Fibroblast of villous mesenchyme (primary cell): ENCODE measurements at regions not wholly inside any gene's neighbourhood (a gene's known extent, or its start where the extent isn't known, plus 50 kb on each side); places are given as distances from the start of the nearest gene placed in this dataset.
A peak's percentile ranks its signal among the peaks of the same experiment; 100 is the strongest.

Source experiments
- DNase-seq: peaks from one replicate; pipeline ENCODE4 v3.0.0-alpha.2; 2010; ENCODE audit warnings: low read depth
- H3K4me3 ChIP-seq: 2 replicates; pipeline ENCODE4 v1.5.1; 2011; ENCODE audit warnings: low read depth, mild to moderate bottlenecking, low read length
- TF ChIP-seq, protein P1 (sequence below): IDR thresholded peaks from 2 replicates; pipeline ENCODE4 v1.5.1; 2012; ENCODE audit warnings: low read depth, mild to moderate bottlenecking, low read length; ENCODE audit not compliant: insufficient read depth

DNA sequence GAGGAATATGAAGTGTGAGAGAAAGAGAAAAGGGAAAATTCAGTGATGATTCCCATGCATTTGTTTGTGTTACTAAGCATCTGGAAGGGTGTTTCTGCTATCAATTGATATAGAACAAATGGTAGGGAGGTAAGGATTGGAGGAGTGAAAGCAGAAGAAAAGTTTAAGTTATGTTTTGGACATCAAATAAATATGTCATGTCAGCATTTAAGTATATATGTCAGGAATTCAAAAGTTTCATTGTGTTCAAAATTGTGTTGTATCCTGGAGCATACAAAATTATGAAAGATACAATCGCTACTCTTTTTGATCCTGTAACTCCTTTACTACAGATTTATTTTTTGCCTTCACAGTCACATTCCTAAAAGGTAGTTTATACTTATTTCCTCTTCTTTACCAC is 885.8 kb downstream of the KCNA4 start:
- no peak for DNase-seq
- TF ChIP-seq, protein P1, sequence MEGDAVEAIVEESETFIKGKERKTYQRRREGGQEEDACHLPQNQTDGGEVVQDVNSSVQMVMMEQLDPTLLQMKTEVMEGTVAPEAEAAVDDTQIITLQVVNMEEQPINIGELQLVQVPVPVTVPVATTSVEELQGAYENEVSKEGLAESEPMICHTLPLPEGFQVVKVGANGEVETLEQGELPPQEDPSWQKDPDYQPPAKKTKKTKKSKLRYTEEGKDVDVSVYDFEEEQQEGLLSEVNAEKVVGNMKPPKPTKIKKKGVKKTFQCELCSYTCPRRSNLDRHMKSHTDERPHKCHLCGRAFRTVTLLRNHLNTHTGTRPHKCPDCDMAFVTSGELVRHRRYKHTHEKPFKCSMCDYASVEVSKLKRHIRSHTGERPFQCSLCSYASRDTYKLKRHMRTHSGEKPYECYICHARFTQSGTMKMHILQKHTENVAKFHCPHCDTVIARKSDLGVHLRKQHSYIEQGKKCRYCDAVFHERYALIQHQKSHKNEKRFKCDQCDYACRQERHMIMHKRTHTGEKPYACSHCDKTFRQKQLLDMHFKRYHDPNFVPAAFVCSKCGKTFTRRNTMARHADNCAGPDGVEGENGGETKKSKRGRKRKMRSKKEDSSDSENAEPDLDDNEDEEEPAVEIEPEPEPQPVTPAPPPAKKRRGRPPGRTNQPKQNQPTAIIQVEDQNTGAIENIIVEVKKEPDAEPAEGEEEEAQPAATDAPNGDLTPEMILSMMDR = no peak
- no peak overlapping the region for H3K4me3 ChIP-seq

DNA sequence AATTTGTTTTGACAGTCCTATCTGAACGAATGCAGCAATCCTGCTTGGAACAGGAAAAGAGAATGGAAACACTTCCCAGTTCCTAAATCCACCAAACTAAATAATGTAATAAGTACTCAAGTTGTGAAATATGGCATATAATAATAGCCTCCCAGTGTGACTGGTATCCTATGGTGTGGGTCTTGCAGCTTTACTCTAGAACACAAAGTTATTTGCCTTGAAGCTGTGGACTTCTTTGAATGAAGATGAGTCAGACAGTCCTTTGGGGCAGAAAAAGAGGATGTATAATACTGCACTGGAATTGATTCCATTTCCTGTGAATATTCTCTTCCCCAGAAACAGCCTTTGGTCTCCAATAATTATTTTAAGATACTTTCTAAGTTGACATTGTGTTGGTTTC is 887.0 kb downstream of the KCNA4 start:
- peak; percentile 5 for DNase-seq
- no peak overlapping the region for H3K4me3 ChIP-seq
- TF ChIP-seq, protein P1 = no peak

DNA sequence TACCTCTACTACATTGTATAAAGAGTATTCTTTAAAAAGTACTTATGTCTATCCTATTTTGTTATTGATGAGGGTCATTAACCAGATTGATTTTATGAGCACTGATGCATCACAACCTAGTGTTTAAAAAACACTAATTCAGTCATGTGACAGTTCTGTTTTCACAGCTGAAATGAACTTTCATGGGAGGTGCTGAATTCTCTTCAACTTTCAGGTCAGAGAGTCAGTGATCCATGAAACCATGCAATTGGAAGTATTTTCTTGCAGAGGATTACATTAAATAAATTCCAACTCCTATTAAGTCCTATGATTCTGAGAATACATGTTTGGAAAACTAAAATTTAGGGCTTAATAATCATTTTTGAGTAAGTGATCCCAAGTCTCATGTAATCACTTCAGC is 889.4 kb downstream of the KCNA4 start:
- H3K4me3 ChIP-seq = no peak overlapping the region
- TF ChIP-seq, protein P1 = no peak
- DNase-seq = no peak

DNA sequence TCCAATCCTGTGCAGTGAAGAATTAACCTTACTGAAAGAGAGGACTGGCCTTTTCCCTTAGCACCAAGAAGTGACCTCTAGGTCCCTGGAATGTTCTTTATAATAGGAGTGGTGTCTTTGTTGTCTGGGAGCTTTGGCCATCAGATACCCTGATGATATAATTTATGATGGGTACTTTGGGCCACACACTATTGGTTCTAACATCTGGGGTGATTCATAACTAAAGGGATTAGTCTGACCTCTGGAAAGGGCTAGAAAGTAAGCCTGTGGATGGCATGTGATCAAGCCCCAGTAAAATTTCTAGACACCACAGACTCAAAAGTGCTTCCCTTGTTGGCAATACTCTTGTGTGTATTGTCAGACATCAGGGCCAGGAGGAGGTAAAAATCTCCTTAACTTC is 891.2 kb downstream of the KCNA4 start:
- TF ChIP-seq, protein P1 = no peak
- no peak overlapping the region for H3K4me3 ChIP-seq
- DNase-seq = peak; percentile 62

DNA sequence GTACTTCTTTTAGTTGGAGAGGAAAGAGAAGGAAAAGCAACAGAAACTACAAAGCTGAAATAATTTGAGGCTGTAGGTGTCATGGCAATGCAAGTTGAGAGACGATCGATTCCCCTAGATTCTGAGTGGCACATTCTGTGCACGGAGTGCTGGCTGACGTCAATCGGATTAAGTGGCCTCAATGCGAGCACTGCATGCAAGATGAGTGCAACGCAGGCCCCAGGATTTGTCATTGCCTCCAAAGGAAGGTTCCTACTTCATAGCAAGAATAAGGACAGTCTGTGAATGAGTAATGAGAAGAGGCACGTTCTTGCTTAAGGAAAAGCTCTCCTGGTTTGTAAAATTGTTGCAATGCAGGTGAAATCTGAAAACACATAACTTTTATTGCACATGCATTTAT is 892.4 kb downstream of the KCNA4 start:
- peak; percentile 69 for DNase-seq
- no peak overlapping the region for H3K4me3 ChIP-seq

DNA sequence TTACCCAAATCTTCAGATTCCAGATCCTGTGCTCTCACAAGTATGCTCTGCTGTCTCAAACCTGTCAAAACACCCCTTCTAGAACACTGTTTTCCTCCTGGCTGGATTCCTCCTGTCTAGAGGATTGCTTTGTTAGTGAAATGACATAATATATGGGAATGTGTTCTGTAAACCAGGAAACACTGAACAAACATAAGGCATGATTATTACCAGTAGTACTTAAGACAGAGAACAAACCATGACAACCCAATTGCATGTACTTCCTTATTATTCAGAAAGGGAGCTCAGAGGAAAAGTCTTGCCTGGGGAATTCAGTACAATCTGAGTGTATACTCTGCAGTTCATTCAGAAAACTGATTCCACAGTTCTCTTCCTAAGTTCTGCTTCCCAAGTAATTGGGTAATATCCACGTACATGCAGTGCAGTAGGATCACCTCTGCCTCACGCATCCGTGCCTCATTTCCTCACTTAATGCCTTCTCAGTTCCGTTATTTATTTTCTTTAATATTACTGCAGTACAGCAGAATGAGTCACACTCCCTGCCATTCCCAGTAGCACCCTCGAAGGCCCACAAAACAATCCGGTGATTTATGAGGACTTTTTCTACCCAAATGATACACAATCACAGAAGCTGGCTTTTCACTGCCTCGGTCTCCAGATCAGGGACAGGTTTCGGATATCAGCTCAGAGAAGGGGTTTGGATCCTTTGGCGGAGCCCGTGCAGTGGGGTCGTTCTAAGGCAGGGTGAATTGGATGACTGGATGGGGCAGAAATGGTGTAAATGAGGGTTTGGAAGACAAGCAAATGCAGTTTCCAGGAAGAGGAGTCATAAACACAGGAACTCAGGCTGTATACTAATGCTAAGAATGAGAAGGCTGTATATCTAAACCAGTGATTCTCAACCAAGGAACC is 896.9 kb downstream of the KCNA4 start:
- TF ChIP-seq, protein P1 = no peak
- DNase-seq = peak; percentile 94
- H3K4me3 ChIP-seq = peak overlapping the region; percentile 18

More for the DNA sequence above, 892.4 kb downstream of the KCNA4 start:
- TF ChIP-seq, protein P1 = no peak
